ENCODE measurements at regions not wholly inside any gene's neighbourhood (a gene's known extent, or its start where the extent isn't known, plus 50 kb on each side); places are given as distances from the start of the nearest gene placed in this dataset.

DNA sequence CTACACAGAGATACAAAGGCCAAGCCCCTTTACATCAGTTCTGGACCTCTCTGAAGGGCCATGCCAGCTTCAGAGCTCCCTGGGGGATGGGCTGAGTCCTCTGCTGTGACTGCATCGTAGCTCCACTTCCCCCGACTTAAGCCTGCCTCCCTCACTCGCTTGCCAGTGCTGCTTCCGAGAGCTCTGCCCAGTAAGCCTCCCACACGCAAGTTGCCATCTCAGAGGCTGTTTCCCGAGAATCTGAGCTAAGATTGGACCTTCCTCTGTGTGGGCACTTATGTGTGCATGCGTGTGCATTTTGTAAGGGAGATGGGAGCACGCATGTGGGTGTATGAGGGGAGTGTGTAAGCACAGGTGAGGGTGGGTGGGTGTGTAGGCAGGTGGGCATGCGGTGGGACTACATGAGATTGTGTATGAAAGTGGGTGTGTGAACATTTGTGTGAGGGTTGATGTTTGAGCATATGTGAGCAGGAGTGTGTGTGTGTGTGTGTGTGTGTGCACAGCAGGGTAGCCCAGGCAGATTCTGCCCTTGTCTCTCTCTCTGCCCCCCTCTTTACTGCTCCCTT is 163.0 kb upstream of the SYT13 start:
- Histone ChIP-seq H3K27ac (ENCODE audit: low read depth in 1 of 2, low read length in 2 of 2) (no peak overlapping the region), H3K36me3 (ENCODE audit: control insufficient read depth in 4 of 4, insufficient read depth in 3 of 4, low read depth in 1 of 4, low read length in 3 of 4) (no peaks in the 10 kb centered on the region), H3K9ac (ENCODE audit: low read depth in 1 of 2, low read length in 2 of 2) (no peak overlapping the region), H3K4me1 (ENCODE audit: control insufficient read depth in 4 of 4, insufficient read depth in 4 of 4, low read length in 3 of 4) (no peaks in the 10 kb centered on the region), H3K27me3 (ENCODE audit: control insufficient read depth in 4 of 4, insufficient read depth in 4 of 4, low read length in 3 of 4) (no peaks in the 10 kb centered on the region), H3K4me3 (ENCODE audit: low read depth in 1 of 3, low read length in 3 of 3) (no peak overlapping the region), H3K9me3 (ENCODE audit: control insufficient read depth in 4 of 4, low read length in 3 of 4) (no peaks in the 10 kb centered on the region)
- WGBS, result 88% methylated on average over 9 of the region's 9 CpGs
- no peak for DNase-seq (ENCODE audit: low spot score)
- TF ChIP-seq, protein P1, sequence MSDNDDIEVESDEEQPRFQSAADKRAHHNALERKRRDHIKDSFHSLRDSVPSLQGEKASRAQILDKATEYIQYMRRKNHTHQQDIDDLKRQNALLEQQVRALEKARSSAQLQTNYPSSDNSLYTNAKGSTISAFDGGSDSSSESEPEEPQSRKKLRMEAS (IDR thresholded peaks at IDR 0.05), result no peak
- TF ChIP-seq YY1 (IDR thresholded peaks at IDR 0.05), result no peak
- TF ChIP-seq EGR1 (IDR thresholded peaks at IDR 0.05; ENCODE audit: low read depth in 2 of 2), result no peak
- TF ChIP-seq, protein P2, sequence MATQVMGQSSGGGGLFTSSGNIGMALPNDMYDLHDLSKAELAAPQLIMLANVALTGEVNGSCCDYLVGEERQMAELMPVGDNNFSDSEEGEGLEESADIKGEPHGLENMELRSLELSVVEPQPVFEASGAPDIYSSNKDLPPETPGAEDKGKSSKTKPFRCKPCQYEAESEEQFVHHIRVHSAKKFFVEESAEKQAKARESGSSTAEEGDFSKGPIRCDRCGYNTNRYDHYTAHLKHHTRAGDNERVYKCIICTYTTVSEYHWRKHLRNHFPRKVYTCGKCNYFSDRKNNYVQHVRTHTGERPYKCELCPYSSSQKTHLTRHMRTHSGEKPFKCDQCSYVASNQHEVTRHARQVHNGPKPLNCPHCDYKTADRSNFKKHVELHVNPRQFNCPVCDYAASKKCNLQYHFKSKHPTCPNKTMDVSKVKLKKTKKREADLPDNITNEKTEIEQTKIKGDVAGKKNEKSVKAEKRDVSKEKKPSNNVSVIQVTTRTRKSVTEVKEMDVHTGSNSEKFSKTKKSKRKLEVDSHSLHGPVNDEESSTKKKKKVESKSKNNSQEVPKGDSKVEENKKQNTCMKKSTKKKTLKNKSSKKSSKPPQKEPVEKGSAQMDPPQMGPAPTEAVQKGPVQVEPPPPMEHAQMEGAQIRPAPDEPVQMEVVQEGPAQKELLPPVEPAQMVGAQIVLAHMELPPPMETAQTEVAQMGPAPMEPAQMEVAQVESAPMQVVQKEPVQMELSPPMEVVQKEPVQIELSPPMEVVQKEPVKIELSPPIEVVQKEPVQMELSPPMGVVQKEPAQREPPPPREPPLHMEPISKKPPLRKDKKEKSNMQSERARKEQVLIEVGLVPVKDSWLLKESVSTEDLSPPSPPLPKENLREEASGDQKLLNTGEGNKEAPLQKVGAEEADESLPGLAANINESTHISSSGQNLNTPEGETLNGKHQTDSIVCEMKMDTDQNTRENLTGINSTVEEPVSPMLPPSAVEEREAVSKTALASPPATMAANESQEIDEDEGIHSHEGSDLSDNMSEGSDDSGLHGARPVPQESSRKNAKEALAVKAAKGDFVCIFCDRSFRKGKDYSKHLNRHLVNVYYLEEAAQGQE (IDR thresholded peaks at IDR 0.05), result no peak
- TF ChIP-seq FOXA2 (IDR thresholded peaks at IDR 0.05), result no peak
- no peak for TF ChIP-seq HNF4G (IDR thresholded peaks at IDR 0.05)
- TF ChIP-seq RAD21 (IDR thresholded peaks at IDR 0.05), result no peak
- TF ChIP-seq, protein P3, sequence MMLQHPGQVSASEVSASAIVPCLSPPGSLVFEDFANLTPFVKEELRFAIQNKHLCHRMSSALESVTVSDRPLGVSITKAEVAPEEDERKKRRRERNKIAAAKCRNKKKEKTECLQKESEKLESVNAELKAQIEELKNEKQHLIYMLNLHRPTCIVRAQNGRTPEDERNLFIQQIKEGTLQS (IDR thresholded peaks at IDR 0.05), result no peak
- TF ChIP-seq, protein P4, sequence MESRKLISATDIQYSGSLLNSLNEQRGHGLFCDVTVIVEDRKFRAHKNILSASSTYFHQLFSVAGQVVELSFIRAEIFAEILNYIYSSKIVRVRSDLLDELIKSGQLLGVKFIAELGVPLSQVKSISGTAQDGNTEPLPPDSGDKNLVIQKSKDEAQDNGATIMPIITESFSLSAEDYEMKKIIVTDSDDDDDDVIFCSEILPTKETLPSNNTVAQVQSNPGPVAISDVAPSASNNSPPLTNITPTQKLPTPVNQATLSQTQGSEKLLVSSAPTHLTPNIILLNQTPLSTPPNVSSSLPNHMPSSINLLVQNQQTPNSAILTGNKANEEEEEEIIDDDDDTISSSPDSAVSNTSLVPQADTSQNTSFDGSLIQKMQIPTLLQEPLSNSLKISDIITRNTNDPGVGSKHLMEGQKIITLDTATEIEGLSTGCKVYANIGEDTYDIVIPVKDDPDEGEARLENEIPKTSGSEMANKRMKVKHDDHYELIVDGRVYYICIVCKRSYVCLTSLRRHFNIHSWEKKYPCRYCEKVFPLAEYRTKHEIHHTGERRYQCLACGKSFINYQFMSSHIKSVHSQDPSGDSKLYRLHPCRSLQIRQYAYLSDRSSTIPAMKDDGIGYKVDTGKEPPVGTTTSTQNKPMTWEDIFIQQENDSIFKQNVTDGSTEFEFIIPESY (IDR thresholded peaks at IDR 0.05), result no peak
- TF ChIP-seq NR2F2 (IDR thresholded peaks at IDR 0.05), result no peak
- no peak for TF ChIP-seq GABPA (IDR thresholded peaks at IDR 0.05 in 1 of 2, conservative IDR thresholded peaks at IDR 0.05 in 1 of 2)
- TF ChIP-seq FOXA1 (IDR thresholded peaks at IDR 0.05), result no peak
- no peak for TF ChIP-seq TAF1 (conservative IDR thresholded peaks at IDR 0.05)
- no peak for TF ChIP-seq HNF4A (conservative IDR thresholded peaks at IDR 0.05)
- TF ChIP-seq SP1 (IDR thresholded peaks at IDR 0.05), result no peak

DNA sequence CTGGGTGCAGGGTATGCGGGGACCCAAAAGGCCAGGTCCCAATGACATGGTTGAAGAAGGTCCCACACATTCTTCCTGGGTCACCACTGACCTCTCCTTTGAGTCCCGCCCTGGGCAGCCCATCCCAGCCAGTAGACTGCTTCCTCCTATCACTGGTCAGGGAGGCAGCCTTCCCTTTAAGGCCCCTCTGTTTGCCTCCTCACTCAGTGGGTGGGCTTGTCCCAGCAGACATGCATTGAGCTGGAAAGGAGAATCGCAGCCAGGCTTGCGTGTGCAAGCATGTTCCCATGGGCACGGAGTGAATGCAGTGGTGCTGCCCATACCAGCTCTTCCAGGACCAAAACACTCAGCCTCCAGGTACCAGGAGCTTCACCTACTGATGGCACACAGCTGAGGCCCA is 162.4 kb upstream of the SYT13 start:
- Histone ChIP-seq H3K27ac (ENCODE audit: low read depth in 1 of 2, low read length in 2 of 2) (no peak overlapping the region), H3K4me3 (ENCODE audit: low read depth in 1 of 3, low read length in 3 of 3) (no peak overlapping the region), H3K36me3 (ENCODE audit: control insufficient read depth in 4 of 4, insufficient read depth in 3 of 4, low read depth in 1 of 4, low read length in 3 of 4) (no peaks in the 10 kb centered on the region), H3K4me1 (ENCODE audit: control insufficient read depth in 4 of 4, insufficient read depth in 4 of 4, low read length in 3 of 4) (no peaks in the 10 kb centered on the region), H3K9me3 (ENCODE audit: control insufficient read depth in 4 of 4, low read length in 3 of 4) (no peaks in the 10 kb centered on the region), H3K27me3 (ENCODE audit: control insufficient read depth in 4 of 4, insufficient read depth in 4 of 4, low read length in 3 of 4) (no peaks in the 10 kb centered on the region), H3K9ac (ENCODE audit: low read depth in 1 of 2, low read length in 2 of 2) (no peak overlapping the region)
- 96% methylated on average over 5 of the region's 5 CpGs for WGBS
- no peak for TF ChIP-seq SP1 (IDR thresholded peaks at IDR 0.05)
- no peak for TF ChIP-seq EGR1 (IDR thresholded peaks at IDR 0.05; ENCODE audit: low read depth in 2 of 2)
- TF ChIP-seq JUND (IDR thresholded peaks at IDR 0.05), result no peak
- TF ChIP-seq, protein P5, sequence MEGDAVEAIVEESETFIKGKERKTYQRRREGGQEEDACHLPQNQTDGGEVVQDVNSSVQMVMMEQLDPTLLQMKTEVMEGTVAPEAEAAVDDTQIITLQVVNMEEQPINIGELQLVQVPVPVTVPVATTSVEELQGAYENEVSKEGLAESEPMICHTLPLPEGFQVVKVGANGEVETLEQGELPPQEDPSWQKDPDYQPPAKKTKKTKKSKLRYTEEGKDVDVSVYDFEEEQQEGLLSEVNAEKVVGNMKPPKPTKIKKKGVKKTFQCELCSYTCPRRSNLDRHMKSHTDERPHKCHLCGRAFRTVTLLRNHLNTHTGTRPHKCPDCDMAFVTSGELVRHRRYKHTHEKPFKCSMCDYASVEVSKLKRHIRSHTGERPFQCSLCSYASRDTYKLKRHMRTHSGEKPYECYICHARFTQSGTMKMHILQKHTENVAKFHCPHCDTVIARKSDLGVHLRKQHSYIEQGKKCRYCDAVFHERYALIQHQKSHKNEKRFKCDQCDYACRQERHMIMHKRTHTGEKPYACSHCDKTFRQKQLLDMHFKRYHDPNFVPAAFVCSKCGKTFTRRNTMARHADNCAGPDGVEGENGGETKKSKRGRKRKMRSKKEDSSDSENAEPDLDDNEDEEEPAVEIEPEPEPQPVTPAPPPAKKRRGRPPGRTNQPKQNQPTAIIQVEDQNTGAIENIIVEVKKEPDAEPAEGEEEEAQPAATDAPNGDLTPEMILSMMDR (IDR thresholded peaks at IDR 0.05; ENCODE audit: low read depth, low read length, missing input control), result no peak
- TF ChIP-seq, protein P4 (IDR thresholded peaks at IDR 0.05), result no peak
- TF ChIP-seq, protein P2 (IDR thresholded peaks at IDR 0.05), result no peak
- TF ChIP-seq FOXA2 (IDR thresholded peaks at IDR 0.05), result no peak
- no peak for TF ChIP-seq FOXA1 (IDR thresholded peaks at IDR 0.05)
- no peak for TF ChIP-seq TAF1 (conservative IDR thresholded peaks at IDR 0.05)
- TF ChIP-seq, protein P3 (IDR thresholded peaks at IDR 0.05), result no peak
- DNase-seq (ENCODE audit: low spot score), result no peak

Measured in liver (tissue), 8 donors.